GM19328 (cell line): ENCODE measurements at regions not wholly inside any gene's neighbourhood (a gene's known extent, or its start where the extent isn't known, plus 50 kb on each side); places are given as distances from the start of the nearest gene placed in this dataset.
"Not testable (repeated sequence)": the region's sequence is repeated elsewhere in the genome, so short reads cannot be mapped to it uniquely, and the experiment has no call there.

ENCODE experiments used
- ATAC-seq: cut with Tn5 transposase; IDR thresholded peaks from one replicate; pipeline ENCODE4 v1.9.1; 2021; ENCODE audit warnings: mild to moderate bottlenecking, moderate library complexity; ENCODE audit not compliant: unreplicated experiment

- ATAC-seq = no peak
Observed at GRCh38 chr5:145467446-145467845, 367.7 kb downstream of the PRELID2 start.

DNA sequence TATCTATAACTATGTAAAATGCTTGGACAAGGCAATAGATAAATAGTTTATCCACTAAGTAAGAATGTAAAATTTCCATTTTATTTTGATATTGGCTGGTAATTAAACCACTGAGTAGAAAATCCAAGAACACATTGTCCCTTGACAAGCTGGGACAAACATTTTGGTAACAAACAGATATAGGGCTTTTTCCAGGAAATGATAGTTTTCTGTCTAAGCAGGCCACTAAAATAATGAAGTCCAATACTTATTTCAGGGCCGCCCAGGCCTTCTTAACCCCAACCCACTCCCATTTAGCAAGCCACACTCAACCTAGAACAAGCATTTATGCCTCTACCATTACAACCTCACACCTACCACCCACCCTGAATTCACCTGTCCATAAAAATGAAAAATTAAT lies 368.6 kb downstream of the PRELID2 start:
- no peak for ATAC-seq

- ATAC-seq = no peak
Observed at GRCh38 chr5:145465474-145466263, 369.5 kb downstream of the PRELID2 start.

DNA sequence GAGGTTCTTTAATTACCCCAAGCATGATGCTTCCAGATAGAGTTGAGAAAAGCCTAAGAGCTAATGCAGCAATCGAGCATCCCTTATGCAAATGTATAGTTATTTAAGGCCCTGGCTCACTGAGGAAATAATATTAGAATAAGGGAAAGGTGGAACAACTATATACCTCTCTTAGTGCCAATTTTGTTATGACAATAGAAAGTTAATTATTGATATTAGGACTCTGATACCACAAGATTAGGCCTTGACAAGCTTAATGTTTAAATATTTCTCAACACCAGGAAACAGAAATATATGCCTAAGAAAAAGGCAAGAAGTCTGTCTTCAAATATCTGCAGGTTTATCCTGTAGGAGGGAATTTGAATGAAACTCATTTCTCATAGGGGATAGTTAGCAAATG lies 371.0 kb downstream of the PRELID2 start:
- no peak for ATAC-seq

DNA sequence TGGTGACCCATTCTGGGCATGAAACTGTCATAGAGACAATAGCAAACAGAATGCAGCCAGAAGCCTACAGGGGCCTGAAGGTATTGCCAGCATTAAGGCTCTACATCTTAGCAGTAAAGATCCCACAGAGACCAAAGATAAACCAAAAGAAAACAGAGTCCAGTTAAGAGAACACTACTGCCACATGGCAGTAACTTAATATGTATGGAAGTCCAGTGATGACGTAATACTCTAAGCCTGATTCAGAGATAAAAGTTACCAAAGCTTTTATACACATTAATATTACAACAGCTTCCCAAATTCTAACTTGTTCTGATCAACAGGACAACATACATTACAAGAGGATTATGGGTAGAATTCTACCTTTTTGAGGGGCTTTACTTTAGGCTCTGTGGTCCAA lies 371.5 kb downstream of the PRELID2 start:
- no peak for ATAC-seq

GRCh38 chr5:145462525-145462924 lies 372.6 kb downstream of the PRELID2 start:
- no peak for ATAC-seq

GRCh38 chr5:145450286-145450885 lies 384.8 kb downstream of the PRELID2 start:
- ATAC-seq = no peak

- ATAC-seq = no peak
Observed at GRCh38 chr5:145449794-145450193, 385.3 kb downstream of the PRELID2 start.

- ATAC-seq = not testable (repeated sequence)
Observed at GRCh38 chr5:145446875-145447274, 388.3 kb downstream of the PRELID2 start.

DNA sequence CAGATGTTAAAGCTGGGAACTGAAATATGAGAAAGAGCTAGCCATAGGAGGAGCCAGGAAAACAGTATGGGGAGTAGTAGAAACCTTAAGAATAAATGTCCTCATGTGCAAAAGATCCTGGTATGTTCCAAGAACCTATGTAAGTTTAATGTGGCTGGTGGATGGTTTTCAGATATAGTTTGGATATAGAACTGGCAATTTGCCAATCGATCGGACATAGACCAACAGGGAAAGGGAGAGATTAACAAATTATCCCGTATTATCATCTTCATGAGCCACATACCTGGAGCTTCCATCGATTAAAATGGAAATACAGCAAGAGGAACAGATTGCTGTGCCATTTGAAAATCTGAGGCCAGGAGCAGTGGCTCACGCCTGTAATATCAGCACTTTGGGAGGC lies 388.7 kb downstream of the PRELID2 start:
- no peak for ATAC-seq

DNA sequence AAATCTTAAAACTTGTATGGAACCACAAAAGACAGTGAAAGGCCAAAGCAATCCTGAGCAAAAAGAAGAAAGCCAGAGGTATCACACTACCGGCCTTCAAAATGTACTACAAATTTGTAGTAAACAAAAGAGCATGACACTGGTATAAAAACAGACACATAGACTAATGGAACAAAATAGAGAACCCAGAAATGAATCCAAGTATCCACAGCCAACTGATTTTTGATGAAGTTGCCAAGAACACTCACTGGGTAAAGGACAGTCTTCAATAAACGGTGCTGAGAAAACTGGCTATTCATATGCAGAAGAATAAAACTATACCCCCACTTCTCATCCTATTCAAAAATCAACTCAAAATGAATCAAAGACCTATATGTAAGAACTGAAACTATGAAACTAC lies 390.1 kb downstream of the PRELID2 start:
- ATAC-seq = no peak

- ATAC-seq = no peak
Observed at GRCh38 chr5:145443964-145444363, 391.2 kb downstream of the PRELID2 start.

DNA sequence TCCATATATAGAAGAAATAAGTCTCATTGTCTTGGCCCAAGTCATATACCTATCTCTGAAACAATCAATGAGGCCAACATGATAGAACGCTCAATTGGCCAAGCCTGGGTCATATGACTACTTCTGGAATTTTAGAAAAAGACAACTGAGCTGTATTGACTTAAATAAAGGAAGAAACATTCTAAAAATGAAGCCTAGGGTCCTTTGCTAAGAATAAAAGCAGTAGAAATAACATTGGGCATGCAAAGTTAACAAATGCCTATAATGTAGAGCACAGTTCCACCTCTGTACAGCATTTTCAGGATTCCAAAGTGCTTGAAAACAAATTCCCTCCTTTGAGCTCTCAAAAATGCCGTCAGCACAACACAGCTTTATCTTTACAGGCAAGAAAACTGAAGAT lies 391.8 kb downstream of the PRELID2 start:
- ATAC-seq = no peak

- ATAC-seq = not testable (repeated sequence)
Observed at GRCh38 chr5:145442661-145443060, 392.5 kb downstream of the PRELID2 start.

DNA sequence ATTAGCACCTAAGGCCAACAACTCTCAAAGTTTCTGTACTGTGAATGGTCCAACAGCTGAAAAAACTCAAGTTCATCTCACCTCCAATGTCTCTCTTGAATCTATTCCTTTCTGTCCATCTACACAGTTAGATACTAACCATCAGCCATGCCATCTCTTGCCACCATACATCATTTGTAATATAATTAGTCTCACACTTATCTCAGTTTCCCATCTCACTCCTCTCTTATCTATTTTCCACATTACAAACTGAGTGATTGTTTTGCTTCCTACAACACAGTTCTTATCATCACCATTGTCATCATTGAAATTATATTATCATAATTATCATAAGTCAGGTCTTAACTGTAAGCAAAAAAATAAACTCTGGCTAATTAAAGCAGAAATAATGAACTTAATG lies 393.9 kb downstream of the PRELID2 start:
- no peak for ATAC-seq

DNA sequence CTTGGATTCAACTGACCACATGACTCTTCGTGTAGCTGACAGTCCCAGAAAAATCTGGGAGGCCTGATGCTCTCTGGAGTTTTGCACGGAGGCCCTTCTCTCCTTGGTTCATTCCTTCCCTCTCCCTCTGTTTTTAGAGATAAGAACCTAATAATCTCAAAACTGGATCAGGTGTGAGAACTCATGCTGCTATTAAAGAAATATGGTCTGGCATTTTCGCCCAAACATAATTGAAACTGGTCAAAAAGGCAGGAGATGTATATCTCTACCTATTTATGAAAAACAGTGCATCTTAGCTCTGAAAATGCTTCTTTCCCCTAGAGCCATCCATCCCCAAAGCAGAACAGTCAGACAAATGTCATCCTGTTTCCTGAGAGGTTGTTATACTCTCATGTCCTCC lies 397.5 kb downstream of the PRELID2 start:
- no peak for ATAC-seq

DNA sequence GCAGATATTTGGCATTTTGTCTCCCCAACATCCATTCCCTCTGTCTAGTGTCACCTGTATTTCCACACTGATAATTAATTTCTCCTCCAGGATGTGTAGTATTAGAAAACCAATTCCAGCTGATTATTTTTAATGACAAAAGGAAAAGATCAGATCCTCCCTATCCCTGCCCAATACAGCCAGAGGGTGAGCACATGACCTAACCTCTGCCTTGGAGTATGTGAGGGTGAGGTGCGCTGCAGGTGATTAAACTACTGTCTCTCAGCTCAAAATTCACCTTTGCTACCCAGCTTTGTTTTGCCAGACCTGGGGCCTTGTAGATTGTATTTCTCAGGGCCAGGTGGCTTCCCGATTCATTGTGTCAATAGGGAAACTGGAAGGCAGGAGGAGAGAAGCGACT lies 402.1 kb downstream of the PRELID2 start:
- ATAC-seq = no peak

DNA sequence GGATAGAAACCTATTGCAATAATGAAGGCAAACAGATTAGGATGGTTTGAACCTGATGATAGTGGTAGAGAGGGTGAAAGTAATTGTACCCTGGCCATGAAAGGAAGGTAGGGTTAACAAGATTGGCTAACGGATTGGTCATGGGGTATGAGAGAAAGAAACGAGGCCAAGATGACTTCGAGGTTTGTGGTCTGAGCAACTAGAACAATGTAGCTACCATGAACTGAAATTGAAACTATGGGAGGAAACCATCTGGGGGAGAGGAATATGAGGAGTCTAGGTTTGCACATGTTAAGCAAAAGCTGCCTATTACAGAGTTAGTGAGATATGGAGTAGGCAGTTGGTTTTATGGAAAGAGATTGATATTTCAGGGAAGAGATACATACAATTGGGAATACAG lies 406.0 kb downstream of the PRELID2 start:
- no peak for ATAC-seq

DNA sequence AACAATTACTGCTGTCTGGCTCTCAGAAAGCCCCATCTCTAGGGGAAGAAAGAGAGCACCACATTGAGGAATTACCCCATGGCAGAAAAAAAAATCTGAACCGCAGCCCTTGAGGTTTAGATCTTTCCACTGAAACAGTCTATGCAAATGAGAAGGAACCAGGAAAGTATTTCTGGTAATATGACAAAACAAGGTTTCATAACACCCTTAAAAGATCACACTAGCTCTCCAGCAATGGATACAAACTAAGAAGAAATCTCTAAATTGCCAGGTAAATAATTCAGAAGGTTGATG lies 427.1 kb downstream of the PRELID2 start:
- ATAC-seq = peak; percentile 37

- ATAC-seq = peak; percentile 58
Observed at GRCh38 chr5:145407300-145408047, 427.7 kb downstream of the PRELID2 start.

DNA sequence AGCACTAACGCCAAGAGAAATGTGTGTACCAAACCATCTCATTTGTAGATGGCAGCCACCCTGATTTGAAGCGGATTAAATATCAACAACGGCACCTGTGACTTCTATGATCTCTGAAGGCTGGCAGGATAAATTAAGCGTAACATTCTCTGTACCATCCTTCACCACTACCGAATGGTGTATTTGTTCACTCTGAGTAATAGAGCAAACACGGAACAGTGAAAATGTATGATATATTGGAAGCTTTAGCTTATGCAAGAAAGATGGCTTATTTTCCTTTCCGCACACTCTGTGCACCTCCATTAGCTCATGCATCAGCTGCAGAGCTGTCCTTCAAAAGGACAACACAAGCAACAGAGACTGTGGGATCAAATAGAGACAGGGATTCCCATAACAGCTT lies 431.1 kb downstream of the PRELID2 start:
- no peak for ATAC-seq

- no peak for ATAC-seq
Observed at GRCh38 chr5:145396888-145397287, 438.3 kb downstream of the PRELID2 start.
